Smooth muscle cell (in vitro differentiated cells): ENCODE measurements at regions not wholly inside any gene's neighbourhood (a gene's known extent, or its start where the extent isn't known, plus 50 kb on each side); places are given as distances from the start of the nearest gene placed in this dataset.

ENCODE experiments used
- DNase-seq: peaks from one replicate; lab custom pipeline; 2025; ENCODE audit not compliant: unreplicated experiment; lab: John Stamatoyannopoulos, UW
- H2AFZ ChIP-seq: fragments of 200-600 bp; sonication (generic); 2 replicates; pipeline ENCODE4 v1.6.0; 2016; ENCODE audit warnings: antibody characterized with exemption, low read depth, mild to moderate bottlenecking
- H3F3A ChIP-seq: fragments of 200-600 bp; sonication (generic); 2 replicates; pipeline ENCODE4 v1.6.0; 2017; ENCODE audit warnings: antibody characterized with exemption, low read depth
- H3K27ac ChIP-seq: fragments of 200-600 bp; sonication (generic); 2 replicates; pipeline ENCODE4 v1.5.1; 2016; ENCODE audit warnings: low read depth, mild to moderate bottlenecking
- H3K27me3 ChIP-seq: fragments of 200-600 bp; sonication (generic); 2 replicates; pipeline ENCODE4 v1.6.1; 2016; ENCODE audit warnings: low read depth, mild to moderate bottlenecking
- H3K36me3 ChIP-seq: fragments of 200-600 bp; sonication (generic); 2 replicates; pipeline ENCODE4 v1.5.1; 2016; ENCODE audit warnings: low read depth
- H3K4me1 ChIP-seq: fragments of 200-600 bp; sonication (generic); 2 replicates; pipeline ENCODE4 v1.5.1; 2016; ENCODE audit warnings: low read depth
- H3K4me2 ChIP-seq: fragments of 200-600 bp; sonication (generic); 2 replicates; pipeline ENCODE4 v1.6.0; 2016; ENCODE audit warnings: mild to moderate bottlenecking
- H3K4me3 ChIP-seq: fragments of 200-600 bp; sonication (generic); 2 replicates; pipeline ENCODE4 v1.5.1; 2016; ENCODE audit warnings: mild to moderate bottlenecking
- H3K79me2 ChIP-seq: fragments of 200-600 bp; sonication (generic); 2 replicates; pipeline ENCODE4 v1.6.0; 2016; ENCODE audit warnings: low read depth, mild to moderate bottlenecking
- H3K9ac ChIP-seq: fragments of 200-600 bp; sonication (generic); 2 replicates; pipeline ENCODE4 v1.6.0; 2016; ENCODE audit warnings: low read depth
- H3K9me3 ChIP-seq: fragments of 200-600 bp; sonication (generic); replicated peaks from 2 replicates; pipeline ENCODE4 v1.5.1; 2016; ENCODE audit warnings: low read depth
- H4K20me1 ChIP-seq: fragments of 200-600 bp; sonication (generic); 2 replicates; pipeline ENCODE4 v1.6.0; 2016; ENCODE audit warnings: low read depth
- WGBS: methylation state at CpG from one replicate; pipeline ENCODE4 v1.1.7; 2016; ENCODE audit warnings: low lambda C conversion rate; 5-methylcytosine and 5-hydroxymethylcytosine counted together
- TF ChIP-seq, protein P1 (sequence below): fragments of 200-600 bp; sonication (generic); IDR thresholded peaks from 2 replicates; pipeline ENCODE4 v1.5.1; 2017; ENCODE audit warnings: borderline replicate concordance, mild to moderate bottlenecking, antibody characterized with exemption; ENCODE audit not compliant: insufficient read depth, poor library complexity, severe bottlenecking

DNA sequence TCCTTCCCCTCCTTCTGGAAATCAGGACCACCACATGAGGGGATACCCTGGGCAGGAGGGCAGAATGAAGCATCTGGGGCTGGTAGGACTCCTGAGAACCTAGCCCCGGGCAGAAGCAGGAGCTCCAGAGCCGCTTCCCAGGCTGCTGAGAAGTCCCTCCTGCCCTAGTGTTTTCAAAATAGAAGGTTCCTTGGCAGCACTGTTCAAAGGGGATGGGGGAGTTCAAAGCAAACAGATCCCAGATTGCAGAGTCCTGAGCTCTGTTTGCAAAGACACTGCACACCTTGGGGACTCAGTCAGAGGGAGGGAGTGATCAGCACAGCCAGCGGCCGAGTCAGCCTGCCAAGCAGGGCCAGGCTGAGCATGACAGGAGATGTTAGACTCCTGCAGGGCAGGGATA lies 177.8 kb downstream of the PTPRU start:
- Histone ChIP-seq H3K4me2 (no peak overlapping the region), H3K27me3 (peaks cover 6% of the 10 kb centered on the region), H3K36me3 (no peaks in the 10 kb centered on the region), H3K4me1 (no peaks in the 10 kb centered on the region), H3K79me2 (no peaks in the 10 kb centered on the region), H3K27ac (no peak overlapping the region), H3K9me3 (no peaks in the 10 kb centered on the region), H2AFZ (no peak overlapping the region), H3F3A (no peaks in the 10 kb centered on the region), H4K20me1 (no peaks in the 10 kb centered on the region), H3K9ac (no peak overlapping the region), H3K4me3 (no peak overlapping the region)
- TF ChIP-seq, protein P1, sequence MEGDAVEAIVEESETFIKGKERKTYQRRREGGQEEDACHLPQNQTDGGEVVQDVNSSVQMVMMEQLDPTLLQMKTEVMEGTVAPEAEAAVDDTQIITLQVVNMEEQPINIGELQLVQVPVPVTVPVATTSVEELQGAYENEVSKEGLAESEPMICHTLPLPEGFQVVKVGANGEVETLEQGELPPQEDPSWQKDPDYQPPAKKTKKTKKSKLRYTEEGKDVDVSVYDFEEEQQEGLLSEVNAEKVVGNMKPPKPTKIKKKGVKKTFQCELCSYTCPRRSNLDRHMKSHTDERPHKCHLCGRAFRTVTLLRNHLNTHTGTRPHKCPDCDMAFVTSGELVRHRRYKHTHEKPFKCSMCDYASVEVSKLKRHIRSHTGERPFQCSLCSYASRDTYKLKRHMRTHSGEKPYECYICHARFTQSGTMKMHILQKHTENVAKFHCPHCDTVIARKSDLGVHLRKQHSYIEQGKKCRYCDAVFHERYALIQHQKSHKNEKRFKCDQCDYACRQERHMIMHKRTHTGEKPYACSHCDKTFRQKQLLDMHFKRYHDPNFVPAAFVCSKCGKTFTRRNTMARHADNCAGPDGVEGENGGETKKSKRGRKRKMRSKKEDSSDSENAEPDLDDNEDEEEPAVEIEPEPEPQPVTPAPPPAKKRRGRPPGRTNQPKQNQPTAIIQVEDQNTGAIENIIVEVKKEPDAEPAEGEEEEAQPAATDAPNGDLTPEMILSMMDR, result no peak
- DNase-seq, result no peak
- 92% methylated on average over 4 of the region's 4 CpGs for WGBS

DNA sequence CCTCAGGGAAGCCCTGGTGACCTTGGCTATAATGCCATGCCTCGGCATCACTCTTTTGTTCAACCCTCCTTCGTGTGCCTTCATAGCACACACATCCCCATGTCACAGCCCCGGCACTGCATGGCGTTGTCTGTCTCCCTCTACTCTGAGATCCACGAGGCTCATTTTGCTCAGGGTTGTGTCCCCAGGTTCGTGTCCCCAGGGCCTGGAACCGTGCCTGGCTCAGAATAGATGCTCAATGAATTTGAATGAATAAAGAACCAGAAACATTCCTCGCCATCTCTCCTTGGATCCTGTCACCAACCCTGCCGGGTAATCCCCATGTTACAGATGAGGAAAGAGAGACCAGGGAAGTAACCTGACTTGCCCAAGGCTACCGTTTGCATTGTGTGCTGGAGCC lies 177.3 kb downstream of the PTPRU start:
- H3K9ac ChIP-seq, result no peak overlapping the region
- TF ChIP-seq, protein P1, result no peak
- H3K79me2 ChIP-seq, result no peaks in the 10 kb centered on the region
- H3F3A ChIP-seq, result no peaks in the 10 kb centered on the region
- no peaks in the 10 kb centered on the region for H3K36me3 ChIP-seq
- H2AFZ ChIP-seq, result no peak overlapping the region
- H3K4me1 ChIP-seq, result no peaks in the 10 kb centered on the region
- H3K9me3 ChIP-seq, result no peaks in the 10 kb centered on the region
- DNase-seq, result no peak
- peaks cover 6% of the 10 kb centered on the region for H3K27me3 ChIP-seq
- H4K20me1 ChIP-seq, result no peaks in the 10 kb centered on the region
- 88% methylated on average over 10 of the region's 10 CpGs for WGBS
- no peak overlapping the region for H3K27ac ChIP-seq
- no peak overlapping the region for H3K4me2 ChIP-seq
- no peak overlapping the region for H3K4me3 ChIP-seq

DNA sequence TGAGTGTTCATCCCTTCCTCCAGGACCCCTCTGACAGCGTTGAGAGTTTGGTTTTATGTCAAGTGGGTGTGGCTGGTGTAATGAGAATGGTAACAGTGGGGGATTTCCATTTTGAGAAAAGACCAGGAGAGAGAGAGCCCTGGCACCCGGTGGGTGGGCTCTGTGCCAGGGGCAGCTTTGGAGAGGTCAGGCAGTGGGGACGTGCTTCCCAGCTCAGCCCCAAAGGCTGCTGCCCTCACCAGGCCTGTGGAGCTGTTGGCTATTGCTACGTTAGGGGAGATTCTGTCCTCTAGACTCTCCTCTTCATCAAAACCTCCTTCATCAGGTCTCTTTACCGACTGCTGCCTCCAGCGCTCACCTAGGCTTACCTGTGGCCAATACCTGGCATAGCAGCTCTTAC lies 176.3 kb downstream of the PTPRU start:
- peaks cover 6% of the 10 kb centered on the region for H3K27me3 ChIP-seq
- no peaks in the 10 kb centered on the region for H4K20me1 ChIP-seq
- H3K4me1 ChIP-seq, result no peaks in the 10 kb centered on the region
- DNase-seq, result no peak
- TF ChIP-seq, protein P1, result no peak
- H3K36me3 ChIP-seq, result no peaks in the 10 kb centered on the region
- no peak overlapping the region for H3K4me3 ChIP-seq
- H3K9ac ChIP-seq, result no peak overlapping the region
- no peak overlapping the region for H2AFZ ChIP-seq
- 83% methylated on average over 6 of the region's 6 CpGs for WGBS
- no peaks in the 10 kb centered on the region for H3F3A ChIP-seq
- no peaks in the 10 kb centered on the region for H3K9me3 ChIP-seq
- no peak overlapping the region for H3K4me2 ChIP-seq
- H3K79me2 ChIP-seq, result no peaks in the 10 kb centered on the region
- no peak overlapping the region for H3K27ac ChIP-seq

DNA sequence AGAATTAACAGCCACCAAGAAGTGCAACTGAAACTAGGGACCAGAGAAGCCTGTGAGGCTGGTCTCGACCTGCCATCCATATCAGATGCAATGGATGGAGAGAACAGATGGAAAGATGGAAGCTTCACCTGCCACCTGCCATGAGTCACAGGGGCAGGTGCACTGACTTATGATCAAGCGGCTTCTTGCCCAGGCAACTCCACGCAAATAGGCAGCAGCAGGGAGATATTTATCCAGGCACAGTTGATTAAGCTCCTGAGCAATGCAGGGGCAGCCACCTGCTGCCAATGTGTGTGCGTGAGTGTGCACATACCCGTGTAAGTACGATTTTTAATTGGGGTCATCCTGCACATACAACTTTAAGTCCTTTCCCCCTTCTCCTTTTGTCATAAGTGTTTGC lies 174.2 kb downstream of the PTPRU start:
- 85% methylated on average over 6 of the region's 6 CpGs for WGBS

More for the DNA sequence above, 174.2 kb downstream of the PTPRU start:
- Histone ChIP-seq H3K4me3 (no peak overlapping the region), H3K36me3 (no peaks in the 10 kb centered on the region), H3K4me2 (no peak overlapping the region), H3K27ac (no peak overlapping the region), H4K20me1 (no peaks in the 10 kb centered on the region), H3K9ac (no peak overlapping the region), H2AFZ (no peak overlapping the region), H3K27me3 (peaks cover 10% of the 10 kb centered on the region), H3K4me1 (no peaks in the 10 kb centered on the region), H3F3A (no peaks in the 10 kb centered on the region), H3K79me2 (no peaks in the 10 kb centered on the region), H3K9me3 (no peaks in the 10 kb centered on the region)
- DNase-seq, result no peak
- TF ChIP-seq, protein P1, result no peak
